ENCODE measurements at regions not wholly inside any gene's neighbourhood (a gene's known extent, or its start where the extent isn't known, plus 50 kb on each side); places are given as distances from the start of the nearest gene placed in this dataset.

DNA sequence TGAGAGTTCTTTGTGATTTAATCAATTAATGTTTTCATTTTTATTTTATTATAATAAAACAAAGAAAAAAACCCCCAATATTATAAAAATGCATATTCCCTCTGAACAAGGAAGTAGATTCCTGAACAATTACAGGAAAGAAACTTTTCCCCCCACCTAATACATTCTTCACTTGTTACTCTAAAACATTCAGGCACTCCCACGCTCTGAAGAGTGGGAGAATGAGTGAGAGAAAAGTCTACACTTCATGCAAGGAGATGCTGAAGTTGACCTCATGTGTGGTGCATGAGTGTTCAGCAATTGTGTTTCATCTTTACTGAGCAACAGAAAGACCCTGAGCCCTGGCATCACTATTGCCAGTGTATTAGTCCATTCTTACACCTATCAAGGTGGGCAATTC, 244.2 kb upstream of the IGFBP3 start:
- H3K9me3 ChIP-seq (ENCODE audit: control insufficient read depth, low read length) = no peaks in the 10 kb centered on the region
- H3K36me3 ChIP-seq (ENCODE audit: control insufficient read depth, insufficient read depth, low read length, severe bottlenecking) = no peaks in the 10 kb centered on the region
- no peak overlapping the region for H3K4me3 ChIP-seq (ENCODE audit: low read length)
- no peak overlapping the region for H3K9ac ChIP-seq (ENCODE audit: low read length)
- no peak for DNase-seq (ENCODE audit: low read depth)
- no peaks in the 10 kb centered on the region for H3K27me3 ChIP-seq (replicated peaks; ENCODE audit: control insufficient read depth, insufficient read depth, low read length)
- H3K4me1 ChIP-seq (ENCODE audit: control insufficient read depth, insufficient read depth, low read length) = no peaks in the 10 kb centered on the region

DNA sequence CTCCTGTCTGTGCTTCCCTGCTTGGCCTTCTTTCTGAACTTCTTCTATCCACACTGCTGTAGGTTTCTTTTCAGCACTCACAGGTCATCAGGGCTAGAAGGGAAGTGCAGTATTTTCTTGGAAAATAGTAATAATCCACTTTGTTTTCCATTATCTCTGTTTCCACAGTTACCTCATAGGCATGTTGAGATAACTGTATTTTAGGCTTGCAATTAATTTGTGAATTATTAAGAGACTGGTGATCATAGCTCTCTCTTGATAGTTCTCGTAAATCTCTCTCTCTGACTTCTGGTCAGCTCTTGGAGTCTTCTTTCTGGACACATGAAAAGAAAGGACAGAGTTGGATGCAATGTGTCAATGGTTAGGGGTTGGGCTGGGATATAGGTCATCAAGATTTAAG, 243.6 kb upstream of the IGFBP3 start:
- no peaks in the 10 kb centered on the region for H3K36me3 ChIP-seq (ENCODE audit: control insufficient read depth, insufficient read depth, low read length, severe bottlenecking)
- no peak overlapping the region for H3K4me3 ChIP-seq (ENCODE audit: low read length)
- H3K4me1 ChIP-seq (ENCODE audit: control insufficient read depth, insufficient read depth, low read length) = no peaks in the 10 kb centered on the region

DNA sequence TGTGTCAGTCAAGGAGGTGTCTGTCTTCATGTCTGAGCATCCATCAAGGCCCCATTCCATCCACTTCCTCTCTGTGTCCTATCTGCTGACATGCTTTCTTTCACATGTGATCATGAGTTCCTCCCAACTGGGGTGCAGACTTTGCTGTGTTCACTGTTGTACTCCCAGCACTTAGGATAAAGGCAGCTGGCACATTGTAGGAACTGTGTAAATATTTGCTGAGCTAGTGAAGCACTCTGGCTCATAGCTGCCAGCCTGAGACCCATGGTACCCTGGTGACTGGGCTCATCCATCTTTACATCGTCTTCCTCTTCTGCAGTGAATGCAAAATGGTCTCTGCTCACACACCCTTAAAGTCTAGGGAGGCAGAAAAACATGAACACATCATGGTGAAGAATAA, 242.2 kb upstream of the IGFBP3 start:
- H3K4me1 ChIP-seq (ENCODE audit: control insufficient read depth, insufficient read depth, low read length) = no peaks in the 10 kb centered on the region
- no peak for DNase-seq (ENCODE audit: low read depth)
- H3K9me3 ChIP-seq (ENCODE audit: control insufficient read depth, low read length) = no peaks in the 10 kb centered on the region
- H3K4me3 ChIP-seq (ENCODE audit: low read length) = no peak overlapping the region
- H3K9ac ChIP-seq (ENCODE audit: low read length) = no peak overlapping the region
- H3K36me3 ChIP-seq (ENCODE audit: control insufficient read depth, insufficient read depth, low read length, severe bottlenecking) = no peaks in the 10 kb centered on the region
- no peaks in the 10 kb centered on the region for H3K27me3 ChIP-seq (replicated peaks; ENCODE audit: control insufficient read depth, insufficient read depth, low read length)

More for the DNA sequence above, 243.6 kb upstream of the IGFBP3 start:
- H3K27me3 ChIP-seq (replicated peaks; ENCODE audit: control insufficient read depth, insufficient read depth, low read length) = no peaks in the 10 kb centered on the region
- no peaks in the 10 kb centered on the region for H3K9me3 ChIP-seq (ENCODE audit: control insufficient read depth, low read length)
- no peak for DNase-seq (ENCODE audit: low read depth)
- no peak overlapping the region for H3K9ac ChIP-seq (ENCODE audit: low read length)

DNA sequence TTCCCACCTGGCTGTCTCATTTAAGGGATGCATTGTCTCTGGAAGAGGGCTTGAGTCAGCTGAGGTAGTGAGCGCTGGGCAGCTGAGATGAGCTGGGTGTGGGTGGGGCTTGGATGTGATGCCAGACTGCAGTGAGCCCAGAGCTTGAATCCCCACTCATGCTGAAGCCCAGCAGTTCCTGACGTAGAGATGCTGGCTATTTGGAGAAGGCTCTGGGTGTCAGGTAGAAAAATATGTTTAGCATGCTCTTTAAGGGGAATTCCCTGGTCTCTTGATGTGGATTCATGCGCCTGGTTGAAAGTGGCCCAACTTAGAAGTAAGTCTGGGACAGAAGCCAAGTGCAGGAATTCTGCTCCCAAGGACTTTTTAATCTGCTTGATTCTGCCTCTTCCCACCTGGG, 241.5 kb upstream of the IGFBP3 start:
- peaks cover 6% of the 10 kb centered on the region for H3K4me1 ChIP-seq (ENCODE audit: control insufficient read depth, insufficient read depth, low read length)
- DNase-seq (ENCODE audit: low read depth) = no peak
- no peaks in the 10 kb centered on the region for H3K9me3 ChIP-seq (ENCODE audit: control insufficient read depth, low read length)
- H3K4me3 ChIP-seq (ENCODE audit: low read length) = no peak overlapping the region
- H3K27me3 ChIP-seq (replicated peaks; ENCODE audit: control insufficient read depth, insufficient read depth, low read length) = no peaks in the 10 kb centered on the region
- no peak overlapping the region for H3K9ac ChIP-seq (ENCODE audit: low read length)
- no peaks in the 10 kb centered on the region for H3K36me3 ChIP-seq (ENCODE audit: control insufficient read depth, insufficient read depth, low read length, severe bottlenecking)

GRCh38 chr7:46160861-46161260, 239.8 kb upstream of the IGFBP3 start:
- DNase-seq (ENCODE audit: low read depth) = no peak
- Histone ChIP-seq H3K36me3 (ENCODE audit: control insufficient read depth, insufficient read depth, low read length, severe bottlenecking) (no peaks in the 10 kb centered on the region), H3K4me1 (ENCODE audit: control insufficient read depth, insufficient read depth, low read length) (peaks cover 23% of the 10 kb centered on the region), H3K9ac (ENCODE audit: low read length) (no peak overlapping the region), H3K9me3 (ENCODE audit: control insufficient read depth, low read length) (no peaks in the 10 kb centered on the region), H3K4me3 (ENCODE audit: low read length) (no peak overlapping the region), H3K27me3 (replicated peaks; ENCODE audit: control insufficient read depth, insufficient read depth, low read length) (no peaks in the 10 kb centered on the region)

DNA sequence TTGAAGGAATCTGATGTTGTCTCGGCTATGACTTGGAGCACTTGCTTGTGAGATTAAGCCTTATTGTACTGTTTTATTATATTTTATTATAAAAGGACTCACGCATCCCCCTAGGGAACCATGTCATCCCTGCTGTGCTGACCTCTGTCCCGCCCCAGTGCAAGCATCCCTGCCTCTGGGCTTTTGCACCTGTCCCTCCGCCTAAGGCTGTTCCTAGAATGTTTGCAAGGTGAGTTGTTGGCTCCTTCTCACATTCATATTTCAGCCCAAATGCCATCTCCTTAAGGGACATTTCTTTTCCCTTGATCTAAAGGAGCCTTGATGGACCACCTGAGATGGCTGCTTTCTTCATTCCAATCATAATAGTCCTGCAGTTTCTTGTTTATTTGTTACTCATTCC, 236.9 kb upstream of the IGFBP3 start:
- H3K4me3 ChIP-seq (ENCODE audit: low read length) = no peak overlapping the region
- H3K36me3 ChIP-seq (ENCODE audit: control insufficient read depth, insufficient read depth, low read length, severe bottlenecking) = no peaks in the 10 kb centered on the region
- H3K9ac ChIP-seq (ENCODE audit: low read length) = no peak overlapping the region
- no peaks in the 10 kb centered on the region for H3K9me3 ChIP-seq (ENCODE audit: control insufficient read depth, low read length)
- no peak for DNase-seq (ENCODE audit: low read depth)
- no peaks in the 10 kb centered on the region for H3K27me3 ChIP-seq (replicated peaks; ENCODE audit: control insufficient read depth, insufficient read depth, low read length)
- H3K4me1 ChIP-seq (ENCODE audit: control insufficient read depth, insufficient read depth, low read length) = peaks cover 47% of the 10 kb centered on the region

DNA sequence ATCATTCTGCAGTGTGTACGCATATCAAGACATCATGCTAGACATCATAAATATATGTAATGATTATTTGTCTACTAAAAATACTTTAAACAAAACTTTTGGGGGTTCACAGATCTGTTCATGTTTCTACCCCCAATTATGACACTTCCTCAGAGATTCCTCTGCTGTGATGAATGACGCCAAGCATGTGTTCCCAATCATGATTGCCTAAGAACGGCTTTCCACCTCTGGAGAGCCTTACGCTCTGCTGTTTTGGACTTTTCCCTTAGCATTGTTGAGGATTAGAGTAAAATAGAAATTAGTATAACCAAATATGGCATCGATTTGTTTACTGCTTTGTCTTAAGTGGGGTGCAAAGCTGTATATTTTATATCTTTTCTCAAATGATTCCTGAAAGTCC, 236.3 kb upstream of the IGFBP3 start:
- Histone ChIP-seq H3K4me3 (ENCODE audit: low read length) (no peak overlapping the region), H3K9me3 (ENCODE audit: control insufficient read depth, low read length) (no peaks in the 10 kb centered on the region), H3K4me1 (ENCODE audit: control insufficient read depth, insufficient read depth, low read length) (peaks cover 50% of the 10 kb centered on the region), H3K9ac (ENCODE audit: low read length) (no peak overlapping the region), H3K36me3 (ENCODE audit: control insufficient read depth, insufficient read depth, low read length, severe bottlenecking) (no peaks in the 10 kb centered on the region), H3K27me3 (replicated peaks; ENCODE audit: control insufficient read depth, insufficient read depth, low read length) (no peaks in the 10 kb centered on the region)
- peak; percentile 60 for DNase-seq (ENCODE audit: low read depth)

- H3K9ac ChIP-seq (ENCODE audit: low read length) = no peak overlapping the region
- H3K4me3 ChIP-seq (ENCODE audit: low read length) = no peak overlapping the region
- H3K27me3 ChIP-seq (replicated peaks; ENCODE audit: control insufficient read depth, insufficient read depth, low read length) = no peaks in the 10 kb centered on the region
- no peaks in the 10 kb centered on the region for H3K9me3 ChIP-seq (ENCODE audit: control insufficient read depth, low read length)
- H3K4me1 ChIP-seq (ENCODE audit: control insufficient read depth, insufficient read depth, low read length) = peaks cover 55% of the 10 kb centered on the region
- no peak for DNase-seq (ENCODE audit: low read depth)
- H3K36me3 ChIP-seq (ENCODE audit: control insufficient read depth, insufficient read depth, low read length, severe bottlenecking) = no peaks in the 10 kb centered on the region
Observed at GRCh38 chr7:46156853-46157252, 235.8 kb upstream of the IGFBP3 start.

- Histone ChIP-seq H3K4me1 (ENCODE audit: control insufficient read depth, insufficient read depth, low read length) (peaks cover 63% of the 10 kb centered on the region), H3K4me3 (ENCODE audit: low read length) (no peak overlapping the region), H3K36me3 (ENCODE audit: control insufficient read depth, insufficient read depth, low read length, severe bottlenecking) (no peaks in the 10 kb centered on the region), H3K9me3 (ENCODE audit: control insufficient read depth, low read length) (no peaks in the 10 kb centered on the region), H3K9ac (ENCODE audit: low read length) (no peak overlapping the region), H3K27me3 (replicated peaks; ENCODE audit: control insufficient read depth, insufficient read depth, low read length) (no peaks in the 10 kb centered on the region)
- no peak for DNase-seq (ENCODE audit: low read depth)
Observed at GRCh38 chr7:46156086-46156485, 235.0 kb upstream of the IGFBP3 start.

GRCh38 chr7:46155367-46155766, 234.3 kb upstream of the IGFBP3 start:
- Histone ChIP-seq H3K9me3 (ENCODE audit: control insufficient read depth, low read length) (no peaks in the 10 kb centered on the region), H3K4me3 (ENCODE audit: low read length) (no peak overlapping the region), H3K9ac (ENCODE audit: low read length) (peak overlapping the region; percentile 6), H3K36me3 (ENCODE audit: control insufficient read depth, insufficient read depth, low read length, severe bottlenecking) (no peaks in the 10 kb centered on the region), H3K4me1 (ENCODE audit: control insufficient read depth, insufficient read depth, low read length) (peaks cover 69% of the 10 kb centered on the region), H3K27me3 (replicated peaks; ENCODE audit: control insufficient read depth, insufficient read depth, low read length) (no peaks in the 10 kb centered on the region)
- DNase-seq (ENCODE audit: low read depth) = no peak

GRCh38 chr7:46153951-46154787, 233.1 kb upstream of the IGFBP3 start:
- Histone ChIP-seq H3K4me1 (ENCODE audit: control insufficient read depth, insufficient read depth, low read length) (peaks cover 69% of the 10 kb centered on the region), H3K9ac (ENCODE audit: low read length) (no peak overlapping the region), H3K36me3 (ENCODE audit: control insufficient read depth, insufficient read depth, low read length, severe bottlenecking) (no peaks in the 10 kb centered on the region), H3K27me3 (replicated peaks; ENCODE audit: control insufficient read depth, insufficient read depth, low read length) (no peaks in the 10 kb centered on the region), H3K4me3 (ENCODE audit: low read length) (no peak overlapping the region), H3K9me3 (ENCODE audit: control insufficient read depth, low read length) (no peaks in the 10 kb centered on the region)
- peak; percentile 50 for DNase-seq (ENCODE audit: low read depth)

DNA sequence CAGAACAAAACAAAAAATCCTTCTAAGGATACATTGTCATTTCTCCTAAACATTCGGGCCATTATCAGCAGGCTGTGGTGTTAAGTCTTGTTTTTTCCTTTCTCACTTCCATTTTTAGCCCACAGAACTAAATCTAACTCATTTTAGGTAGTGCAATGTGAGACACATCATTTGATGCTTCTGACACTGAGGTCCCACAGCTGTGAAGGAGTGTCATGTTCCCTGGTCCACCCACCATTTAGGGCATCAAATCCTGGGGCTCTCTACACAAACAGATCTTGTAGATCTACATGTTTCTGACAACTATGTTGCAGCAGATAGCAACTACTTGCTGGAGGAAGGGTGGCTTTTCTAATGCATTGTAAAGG, 232.5 kb upstream of the IGFBP3 start:
- no peak overlapping the region for H3K9ac ChIP-seq (ENCODE audit: low read length)
- no peaks in the 10 kb centered on the region for H3K27me3 ChIP-seq (replicated peaks; ENCODE audit: control insufficient read depth, insufficient read depth, low read length)
- DNase-seq (ENCODE audit: low read depth) = no peak
- H3K36me3 ChIP-seq (ENCODE audit: control insufficient read depth, insufficient read depth, low read length, severe bottlenecking) = no peaks in the 10 kb centered on the region
- no peak overlapping the region for H3K4me3 ChIP-seq (ENCODE audit: low read length)
- no peaks in the 10 kb centered on the region for H3K9me3 ChIP-seq (ENCODE audit: control insufficient read depth, low read length)
- H3K4me1 ChIP-seq (ENCODE audit: control insufficient read depth, insufficient read depth, low read length) = peaks cover 69% of the 10 kb centered on the region
